ENCODE measurements at regions not wholly inside any gene's neighbourhood (a gene's known extent, or its start where the extent isn't known, plus 50 kb on each side); places are given as distances from the start of the nearest gene placed in this dataset.

DNA sequence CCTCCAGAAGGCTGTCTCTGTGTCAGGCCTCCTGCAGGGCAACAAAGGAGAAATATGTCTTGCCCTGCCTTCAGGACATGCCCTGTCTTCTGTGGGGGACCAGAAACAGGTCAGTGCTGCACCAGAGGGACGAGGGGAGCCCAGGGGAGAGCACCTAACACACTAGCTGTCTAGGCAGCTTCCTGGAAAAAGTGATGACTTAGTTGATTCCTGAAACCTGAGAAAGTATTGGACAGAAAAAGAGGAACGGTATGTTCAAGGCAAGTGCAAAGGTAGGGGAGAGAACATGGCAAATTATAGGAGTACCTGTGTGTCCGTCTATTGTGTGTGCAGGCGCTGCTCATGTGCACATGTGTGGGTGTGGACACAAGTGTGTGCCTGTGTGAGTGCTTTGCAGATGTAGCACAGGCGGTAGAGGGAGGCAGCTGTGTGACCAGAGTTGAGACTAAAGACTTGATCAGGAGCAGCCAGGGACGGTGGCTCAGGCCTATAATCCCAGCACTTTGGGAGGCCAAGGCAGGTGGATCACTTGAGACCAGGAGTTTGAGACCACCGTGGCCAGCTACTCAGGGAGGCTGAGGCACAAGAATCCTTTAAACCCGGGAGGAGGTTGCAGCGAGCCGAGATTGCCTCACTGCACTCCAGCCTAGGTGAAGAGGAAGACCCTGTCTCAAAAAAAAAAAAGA, 119.5 kb downstream of the GYPC start:
- Histone ChIP-seq H3K9me3 (ENCODE audit: control insufficient read depth, low read length) (no peaks in the 10 kb centered on the region), H3K4me1 (ENCODE audit: control insufficient read depth, insufficient read depth, low read length) (peaks cover 10% of the 10 kb centered on the region), H3K4me3 (ENCODE audit: low read length) (no peak overlapping the region), H3K9ac (ENCODE audit: extremely low read depth, low read length, poor library complexity, severe bottlenecking) (no peak overlapping the region), H3K36me3 (ENCODE audit: control insufficient read depth, insufficient read depth, low read length) (no peaks in the 10 kb centered on the region), H3K27ac (ENCODE audit: low read depth, low read length) (no peak overlapping the region), H3K27me3 (ENCODE audit: control insufficient read depth, insufficient read depth, low read length, poor library complexity, severe bottlenecking) (peaks cover 20% of the 10 kb centered on the region)
- H3K27me3 Mint-ChIP-seq (ENCODE audit: insufficient read depth), result peaks cover 49% of the 10 kb centered on the region
- no peaks in the 10 kb centered on the region for H3K9me3 Mint-ChIP-seq
- no peak for DNase-seq
- H3K4me1 Mint-ChIP-seq, result peaks cover 19% of the 10 kb centered on the region
- H3K4me3 Mint-ChIP-seq, result peak overlapping the region; percentile 71
- H3K36me3 Mint-ChIP-seq (ENCODE audit: low read depth), result no peaks in the 10 kb centered on the region
- no peak overlapping the region for H3K27ac Mint-ChIP-seq
- TF ChIP-seq, protein P1, sequence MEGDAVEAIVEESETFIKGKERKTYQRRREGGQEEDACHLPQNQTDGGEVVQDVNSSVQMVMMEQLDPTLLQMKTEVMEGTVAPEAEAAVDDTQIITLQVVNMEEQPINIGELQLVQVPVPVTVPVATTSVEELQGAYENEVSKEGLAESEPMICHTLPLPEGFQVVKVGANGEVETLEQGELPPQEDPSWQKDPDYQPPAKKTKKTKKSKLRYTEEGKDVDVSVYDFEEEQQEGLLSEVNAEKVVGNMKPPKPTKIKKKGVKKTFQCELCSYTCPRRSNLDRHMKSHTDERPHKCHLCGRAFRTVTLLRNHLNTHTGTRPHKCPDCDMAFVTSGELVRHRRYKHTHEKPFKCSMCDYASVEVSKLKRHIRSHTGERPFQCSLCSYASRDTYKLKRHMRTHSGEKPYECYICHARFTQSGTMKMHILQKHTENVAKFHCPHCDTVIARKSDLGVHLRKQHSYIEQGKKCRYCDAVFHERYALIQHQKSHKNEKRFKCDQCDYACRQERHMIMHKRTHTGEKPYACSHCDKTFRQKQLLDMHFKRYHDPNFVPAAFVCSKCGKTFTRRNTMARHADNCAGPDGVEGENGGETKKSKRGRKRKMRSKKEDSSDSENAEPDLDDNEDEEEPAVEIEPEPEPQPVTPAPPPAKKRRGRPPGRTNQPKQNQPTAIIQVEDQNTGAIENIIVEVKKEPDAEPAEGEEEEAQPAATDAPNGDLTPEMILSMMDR (conservative IDR thresholded peaks at IDR 0.05), result no peak
- 86 to 89% methylated on average over 10 of the region's 10 CpGs for WGBS, 2 experiments (ENCODE audit: insufficient coverage in 1 of 2, insufficient read length in 1 of 2)

DNA sequence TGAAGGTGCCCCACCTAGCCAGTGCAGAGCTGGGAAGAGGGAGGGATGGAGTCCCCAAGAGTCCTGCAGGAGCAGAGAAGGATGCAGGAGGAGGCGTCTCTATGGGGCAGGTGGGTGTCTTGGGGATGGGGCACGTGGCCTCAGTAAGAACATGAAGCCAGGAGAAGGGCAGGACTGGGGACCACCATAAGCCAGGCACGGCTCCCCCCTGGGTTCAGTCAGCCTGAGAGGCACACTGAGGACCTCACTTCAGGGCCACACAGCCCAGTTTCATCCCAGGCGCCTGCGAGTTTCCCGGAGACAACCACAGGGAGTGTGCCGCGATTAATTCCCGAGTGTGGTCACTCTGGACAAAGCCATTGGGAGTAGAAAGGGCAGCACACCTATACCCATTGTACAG, 120.3 kb downstream of the GYPC start:
- no peak overlapping the region for H3K27ac Mint-ChIP-seq
- no peak overlapping the region for H3K27ac ChIP-seq (ENCODE audit: low read depth, low read length)
- H3K27me3 Mint-ChIP-seq (ENCODE audit: insufficient read depth), result peaks cover 42% of the 10 kb centered on the region

DNA sequence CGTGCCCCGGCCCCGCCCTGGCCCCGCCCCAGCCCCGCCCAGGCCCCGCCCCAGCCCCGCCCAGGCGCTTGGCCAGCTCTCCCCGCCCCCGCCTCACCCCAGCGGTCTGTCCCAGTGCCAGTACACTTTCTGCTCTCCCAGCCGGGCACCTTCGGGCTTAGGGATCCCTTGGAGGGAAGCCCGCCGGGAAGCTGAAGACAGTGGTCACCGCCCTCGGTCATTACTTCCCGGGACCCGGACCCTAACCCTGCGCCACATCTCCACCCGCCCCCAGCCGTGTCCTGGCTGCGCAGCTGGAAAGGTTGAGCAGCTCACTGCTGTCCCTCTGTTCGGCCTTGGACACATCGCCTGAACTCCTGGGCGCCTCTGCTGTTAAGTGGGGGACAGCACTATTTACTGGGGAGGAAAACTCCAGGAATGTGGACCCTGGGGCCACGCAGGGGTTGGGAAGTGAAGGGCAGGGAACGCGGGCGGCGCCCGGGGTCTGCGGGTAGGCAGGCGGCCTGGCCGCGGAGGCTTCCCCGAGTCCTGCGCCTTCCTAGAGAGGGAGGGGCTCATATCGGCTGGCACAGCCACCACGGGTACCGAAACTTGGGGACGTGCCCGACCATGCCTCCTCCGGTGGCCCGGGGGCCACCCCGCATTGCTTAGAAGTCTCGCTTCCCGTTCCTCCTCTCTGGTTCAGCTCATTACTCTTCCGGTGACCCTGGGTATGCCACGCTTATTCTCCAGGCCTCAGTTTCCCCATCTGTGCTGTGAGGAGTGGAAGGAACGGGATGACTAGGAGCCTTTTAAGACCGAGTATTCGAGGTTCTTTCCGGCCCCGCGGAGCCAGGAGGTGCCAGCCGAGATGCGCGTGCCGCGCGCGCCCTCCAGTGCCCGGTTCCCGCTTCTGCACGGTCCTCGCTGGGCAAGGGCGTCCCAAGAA, 121.0 kb downstream of the GYPC start:
- H3K4me3 ChIP-seq (ENCODE audit: low read length), result peak overlapping the region; percentile 91
- DNase-seq, result peak; percentile 92
- no peaks in the 10 kb centered on the region for H3K9me3 Mint-ChIP-seq
- H3K27me3 ChIP-seq (ENCODE audit: control insufficient read depth, insufficient read depth, low read length, poor library complexity, severe bottlenecking), result peaks cover 20% of the 10 kb centered on the region
- H3K4me3 Mint-ChIP-seq, result peak overlapping the region; percentile 71
- no peak overlapping the region for H3K27ac ChIP-seq (ENCODE audit: low read depth, low read length)
- no peaks in the 10 kb centered on the region for H3K36me3 Mint-ChIP-seq (ENCODE audit: low read depth)
- H3K9me3 ChIP-seq (ENCODE audit: control insufficient read depth, low read length), result no peaks in the 10 kb centered on the region
- H3K4me1 Mint-ChIP-seq, result peaks cover 19% of the 10 kb centered on the region
- WGBS, 2 experiments (ENCODE audit: insufficient coverage in 1 of 2, insufficient read length in 1 of 2), result 0% methylated on average over 19 to 68 of the region's 68 CpGs
- peaks cover 39% of the 10 kb centered on the region for H3K27me3 Mint-ChIP-seq (ENCODE audit: insufficient read depth)
- TF ChIP-seq, protein P1 (conservative IDR thresholded peaks at IDR 0.05), result peak; percentile 96
- peaks cover 10% of the 10 kb centered on the region for H3K4me1 ChIP-seq (ENCODE audit: control insufficient read depth, insufficient read depth, low read length)
- H3K9ac ChIP-seq (ENCODE audit: extremely low read depth, low read length, poor library complexity, severe bottlenecking), result no peak overlapping the region
- no peak overlapping the region for H3K27ac Mint-ChIP-seq
- H3K36me3 ChIP-seq (ENCODE audit: control insufficient read depth, insufficient read depth, low read length), result no peaks in the 10 kb centered on the region

More for the DNA sequence above, 120.3 kb downstream of the GYPC start:
- peaks cover 20% of the 10 kb centered on the region for H3K27me3 ChIP-seq (ENCODE audit: control insufficient read depth, insufficient read depth, low read length, poor library complexity, severe bottlenecking)
- H3K9ac ChIP-seq (ENCODE audit: extremely low read depth, low read length, poor library complexity, severe bottlenecking), result no peak overlapping the region
- no peaks in the 10 kb centered on the region for H3K9me3 ChIP-seq (ENCODE audit: control insufficient read depth, low read length)
- Mint-ChIP-seq H3K4me3 (peak overlapping the region; percentile 71), H3K9me3 (no peaks in the 10 kb centered on the region), H3K4me1 (peaks cover 19% of the 10 kb centered on the region), H3K36me3 (ENCODE audit: low read depth) (no peaks in the 10 kb centered on the region)
- 44% methylated on average over 1 to 9 of the region's 9 CpGs for WGBS, 2 experiments (ENCODE audit: insufficient coverage in 1 of 2, insufficient read length in 1 of 2)
- no peak for DNase-seq
- TF ChIP-seq, protein P1 (conservative IDR thresholded peaks at IDR 0.05), result no peak
- H3K4me3 ChIP-seq (ENCODE audit: low read length), result peak overlapping the region; percentile 91
- peaks cover 10% of the 10 kb centered on the region for H3K4me1 ChIP-seq (ENCODE audit: control insufficient read depth, insufficient read depth, low read length)
- H3K36me3 ChIP-seq (ENCODE audit: control insufficient read depth, insufficient read depth, low read length), result no peaks in the 10 kb centered on the region

Measured in endodermal cell (in vitro differentiated cells).